Neural cell (in vitro differentiated cells): ENCODE measurements at regions not wholly inside any gene's neighbourhood (a gene's known extent, or its start where the extent isn't known, plus 50 kb on each side); places are given as distances from the start of the nearest gene placed in this dataset.

Experiments
- H2AFZ ChIP-seq: fragments of 200-600, 300-800 bp; sonication (generic), shearing (Covaris generic); 2 replicates; pipeline ENCODE4 v1.6.0; 2014; ENCODE audit warnings: low read depth, mild to moderate bottlenecking, antibody characterized with exemption, low read length, moderate library complexity
- H3F3A ChIP-seq: fragments of 200-600 bp; shearing (Covaris generic); 2 replicates; pipeline ENCODE4 v1.6.1; 2016; ENCODE audit warnings: mild to moderate bottlenecking, moderate library complexity, mixed read lengths, antibody characterized with exemption, low read length; ENCODE audit not compliant: insufficient read depth, poor library complexity, severe bottlenecking
- H3K27ac ChIP-seq: fragments of 200-600, 300-800 bp; sonication (generic), shearing (Covaris generic); 2 replicates; pipeline ENCODE4 v1.5.1; 2014; ENCODE audit warnings: mild to moderate bottlenecking, low read length, moderate library complexity
- H3K27me3 ChIP-seq: fragments of 300-800, 200-600 bp; sonication (generic), shearing (Covaris generic); 2 replicates; pipeline ENCODE4 v1.6.0; 2014; ENCODE audit warnings: mild to moderate bottlenecking, low read depth, low read length, moderate library complexity; ENCODE audit not compliant: insufficient read depth
- H3K36me3 ChIP-seq: fragments of 300-800, 200-600 bp; sonication (generic), shearing (Covaris generic); 2 replicates; pipeline ENCODE4 v1.5.1; 2014; ENCODE audit warnings: mild to moderate bottlenecking, antibody characterized with exemption, low read length, moderate library complexity; ENCODE audit not compliant: insufficient read depth
- H3K4me2 ChIP-seq: fragments of 300-800, 200-600 bp; sonication (generic), shearing (Covaris generic); 2 replicates; pipeline ENCODE4 v1.6.0; 2014; ENCODE audit warnings: mild to moderate bottlenecking, low read length
- H3K4me3 ChIP-seq: fragments of 300-800, 200-600 bp; sonication (generic), shearing (Covaris generic); 2 replicates; pipeline ENCODE4 v1.5.1; 2014; ENCODE audit warnings: mild to moderate bottlenecking, low read length, moderate library complexity
- H3K79me2 ChIP-seq: fragments of 200-600 bp; shearing (Covaris generic); replicated peaks from 2 replicates; pipeline ENCODE4 v1.6.0; 2014; ENCODE audit warnings: mild to moderate bottlenecking, low read length, moderate library complexity; ENCODE audit not compliant: insufficient read depth
- H3K9ac ChIP-seq: fragments of 300-800, 200-600 bp; sonication (generic), shearing (Covaris generic); 2 replicates; pipeline ENCODE4 v1.6.1; 2016; ENCODE audit warnings: mild to moderate bottlenecking, low read length, mixed read lengths
- H3K9me2 ChIP-seq: fragments of 200-600 bp; shearing (Covaris generic); 2 replicates; pipeline ENCODE4 v1.6.1; 2016; ENCODE audit warnings: mild to moderate bottlenecking, low read length, mixed read lengths; ENCODE audit not compliant: insufficient read depth
- H3K9me3 ChIP-seq: fragments of 200-600, 300-800 bp; sonication (generic), shearing (Covaris generic); 2 replicates; pipeline ENCODE4 v1.6.1; 2016; ENCODE audit warnings: mild to moderate bottlenecking, mixed run types, low read length, moderate library complexity, mixed read lengths
- H4K20me1 ChIP-seq: fragments of 200-600 bp; shearing (Covaris generic); 2 replicates; pipeline ENCODE4 v1.6.1; 2016; ENCODE audit warnings: mild to moderate bottlenecking, mixed run types; ENCODE audit not compliant: insufficient read depth
- EP300 ChIP-seq: fragments of 450-650 bp; conservative IDR thresholded peaks from 2 replicates; pipeline ENCODE4 v1.6.1; 2014; ENCODE audit warnings: antibody characterized with exemption, mild to moderate bottlenecking, moderate library complexity; ENCODE audit not compliant: poor library complexity, severe bottlenecking
- EZH2 ChIP-seq: fragments of 200-600, 300-800 bp; shearing (Covaris generic), sonication (generic); IDR thresholded peaks from 2 replicates; pipeline ENCODE4 v1.6.1; 2014; ENCODE audit warnings: antibody characterized with exemption, low read length, borderline replicate concordance, mild to moderate bottlenecking; ENCODE audit not compliant: insufficient read depth, poor library complexity, severe bottlenecking
- MXI1 ChIP-seq: fragments of 450-650 bp; conservative IDR thresholded peaks from 2 replicates; pipeline ENCODE4 v1.6.1; 2014; ENCODE audit warnings: antibody characterized with exemption, mild to moderate bottlenecking; ENCODE audit not compliant: poor library complexity, severe bottlenecking
- POLR2AphosphoS5 ChIP-seq: IDR thresholded peaks from 2 replicates; pipeline ENCODE4 v1.6.1; 2012
- RAD21 ChIP-seq: fragments of 450-650 bp; conservative IDR thresholded peaks from 2 replicates; pipeline ENCODE4 v1.6.1; 2014; ENCODE audit warnings: antibody characterized with exemption, mild to moderate bottlenecking, moderate library complexity
- SMC3 ChIP-seq: fragments of 450-650 bp; conservative IDR thresholded peaks from 2 replicates; pipeline ENCODE4 v1.6.1; 2014; ENCODE audit warnings: antibody characterized with exemption, mild to moderate bottlenecking, moderate library complexity; ENCODE audit not compliant: poor library complexity
- TAF1 ChIP-seq: IDR thresholded peaks from 2 replicates; pipeline ENCODE4 v1.6.1; 2012; ENCODE audit warnings: low read depth
- TF ChIP-seq, protein P1 (sequence below): fragments of 450-650 bp; IDR thresholded peaks from 2 replicates; pipeline ENCODE4 v1.5.1; 2014; ENCODE audit warnings: antibody characterized with exemption, mild to moderate bottlenecking, moderate library complexity; ENCODE audit not compliant: poor library complexity, severe bottlenecking
- TF ChIP-seq, protein P2 (sequence below): IDR thresholded peaks from 2 replicates; pipeline ENCODE4 v1.6.1; 2012; ENCODE audit warnings: borderline replicate concordance

DNA sequence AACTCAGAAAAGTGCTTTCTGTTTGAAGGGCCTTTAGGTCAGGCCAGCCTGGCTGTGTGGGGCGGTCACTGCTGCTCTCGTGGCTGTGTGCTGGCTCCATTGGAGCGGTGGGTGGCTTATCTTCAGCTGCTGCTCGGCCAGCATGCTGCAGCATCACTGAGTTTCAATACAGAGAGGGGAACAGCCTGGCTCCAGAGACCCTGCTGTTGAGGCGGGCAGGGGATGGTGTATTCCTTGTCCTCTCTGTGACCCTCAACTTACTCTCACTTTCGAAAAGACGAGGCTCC is 248.5 kb upstream of the ONECUT1 start:
- no peaks in the 10 kb centered on the region for H3K27me3 ChIP-seq
- no peak overlapping the region for H3K4me2 ChIP-seq
- no peaks in the 10 kb centered on the region for H3K79me2 ChIP-seq
- H3K36me3 ChIP-seq = no peaks in the 10 kb centered on the region
- H3K27ac ChIP-seq = no peak overlapping the region
- no peak overlapping the region for H3K4me3 ChIP-seq
- TF ChIP-seq RAD21 (no peak), EZH2 (no peak)
- TF ChIP-seq, protein P1, sequence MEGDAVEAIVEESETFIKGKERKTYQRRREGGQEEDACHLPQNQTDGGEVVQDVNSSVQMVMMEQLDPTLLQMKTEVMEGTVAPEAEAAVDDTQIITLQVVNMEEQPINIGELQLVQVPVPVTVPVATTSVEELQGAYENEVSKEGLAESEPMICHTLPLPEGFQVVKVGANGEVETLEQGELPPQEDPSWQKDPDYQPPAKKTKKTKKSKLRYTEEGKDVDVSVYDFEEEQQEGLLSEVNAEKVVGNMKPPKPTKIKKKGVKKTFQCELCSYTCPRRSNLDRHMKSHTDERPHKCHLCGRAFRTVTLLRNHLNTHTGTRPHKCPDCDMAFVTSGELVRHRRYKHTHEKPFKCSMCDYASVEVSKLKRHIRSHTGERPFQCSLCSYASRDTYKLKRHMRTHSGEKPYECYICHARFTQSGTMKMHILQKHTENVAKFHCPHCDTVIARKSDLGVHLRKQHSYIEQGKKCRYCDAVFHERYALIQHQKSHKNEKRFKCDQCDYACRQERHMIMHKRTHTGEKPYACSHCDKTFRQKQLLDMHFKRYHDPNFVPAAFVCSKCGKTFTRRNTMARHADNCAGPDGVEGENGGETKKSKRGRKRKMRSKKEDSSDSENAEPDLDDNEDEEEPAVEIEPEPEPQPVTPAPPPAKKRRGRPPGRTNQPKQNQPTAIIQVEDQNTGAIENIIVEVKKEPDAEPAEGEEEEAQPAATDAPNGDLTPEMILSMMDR = no peak
- H3F3A ChIP-seq = no peaks in the 10 kb centered on the region
- H2AFZ ChIP-seq = no peak overlapping the region
- no peaks in the 10 kb centered on the region for H3K9me2 ChIP-seq
- H3K9me3 ChIP-seq = no peaks in the 10 kb centered on the region
- no peak overlapping the region for H3K9ac ChIP-seq
- H4K20me1 ChIP-seq = no peaks in the 10 kb centered on the region

DNA sequence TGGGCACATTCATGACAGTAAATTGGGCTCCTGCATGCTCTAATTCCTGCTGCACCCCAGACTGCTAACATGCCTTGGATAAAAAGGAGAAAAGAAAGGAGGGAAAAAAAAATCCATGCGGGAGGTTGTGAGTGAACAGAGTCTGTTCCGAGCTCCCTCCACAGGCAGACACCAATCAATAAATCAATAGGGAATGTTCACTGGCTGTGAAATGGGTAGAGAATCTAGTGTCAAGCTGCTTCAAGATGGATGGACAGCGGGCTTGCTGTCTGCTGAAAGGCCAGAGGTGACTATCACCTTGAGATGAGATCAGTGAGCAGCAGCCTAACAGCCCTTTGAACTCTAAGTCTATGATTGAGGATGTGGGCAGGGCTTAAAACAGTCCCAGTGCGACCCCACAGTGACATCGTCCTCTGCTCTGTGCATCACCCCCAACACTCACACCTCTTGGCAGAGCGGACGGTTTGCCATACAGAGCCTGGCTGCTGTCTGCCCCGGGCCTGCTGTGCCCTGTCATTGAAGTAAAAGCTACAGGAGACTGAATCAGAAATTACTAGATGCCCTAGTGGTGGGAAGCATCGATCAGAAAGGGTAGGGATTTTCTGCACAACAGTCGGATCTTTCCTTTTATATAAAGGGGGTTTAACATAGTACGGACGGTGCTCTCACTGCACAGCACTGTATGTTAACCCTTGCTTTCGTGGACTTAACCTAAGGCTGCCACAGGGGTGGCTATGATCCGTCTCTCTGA is 247.9 kb upstream of the ONECUT1 start:
- Histone ChIP-seq H3K36me3 (no peaks in the 10 kb centered on the region), H3K27ac (no peak overlapping the region), H2AFZ (no peak overlapping the region), H3K9me3 (no peaks in the 10 kb centered on the region), H3F3A (no peaks in the 10 kb centered on the region), H3K9me2 (no peaks in the 10 kb centered on the region), H3K9ac (no peak overlapping the region), H3K4me3 (no peak overlapping the region), H3K4me2 (no peak overlapping the region), H3K79me2 (no peaks in the 10 kb centered on the region), H4K20me1 (no peaks in the 10 kb centered on the region), H3K27me3 (no peaks in the 10 kb centered on the region)
- TF ChIP-seq RAD21 (no peak), MXI1 (no peak), POLR2AphosphoS5 (no peak), EP300 (no peak), SMC3 (no peak), EZH2 (no peak), TAF1 (no peak)
- TF ChIP-seq, protein P1 = no peak
- TF ChIP-seq, protein P2, sequence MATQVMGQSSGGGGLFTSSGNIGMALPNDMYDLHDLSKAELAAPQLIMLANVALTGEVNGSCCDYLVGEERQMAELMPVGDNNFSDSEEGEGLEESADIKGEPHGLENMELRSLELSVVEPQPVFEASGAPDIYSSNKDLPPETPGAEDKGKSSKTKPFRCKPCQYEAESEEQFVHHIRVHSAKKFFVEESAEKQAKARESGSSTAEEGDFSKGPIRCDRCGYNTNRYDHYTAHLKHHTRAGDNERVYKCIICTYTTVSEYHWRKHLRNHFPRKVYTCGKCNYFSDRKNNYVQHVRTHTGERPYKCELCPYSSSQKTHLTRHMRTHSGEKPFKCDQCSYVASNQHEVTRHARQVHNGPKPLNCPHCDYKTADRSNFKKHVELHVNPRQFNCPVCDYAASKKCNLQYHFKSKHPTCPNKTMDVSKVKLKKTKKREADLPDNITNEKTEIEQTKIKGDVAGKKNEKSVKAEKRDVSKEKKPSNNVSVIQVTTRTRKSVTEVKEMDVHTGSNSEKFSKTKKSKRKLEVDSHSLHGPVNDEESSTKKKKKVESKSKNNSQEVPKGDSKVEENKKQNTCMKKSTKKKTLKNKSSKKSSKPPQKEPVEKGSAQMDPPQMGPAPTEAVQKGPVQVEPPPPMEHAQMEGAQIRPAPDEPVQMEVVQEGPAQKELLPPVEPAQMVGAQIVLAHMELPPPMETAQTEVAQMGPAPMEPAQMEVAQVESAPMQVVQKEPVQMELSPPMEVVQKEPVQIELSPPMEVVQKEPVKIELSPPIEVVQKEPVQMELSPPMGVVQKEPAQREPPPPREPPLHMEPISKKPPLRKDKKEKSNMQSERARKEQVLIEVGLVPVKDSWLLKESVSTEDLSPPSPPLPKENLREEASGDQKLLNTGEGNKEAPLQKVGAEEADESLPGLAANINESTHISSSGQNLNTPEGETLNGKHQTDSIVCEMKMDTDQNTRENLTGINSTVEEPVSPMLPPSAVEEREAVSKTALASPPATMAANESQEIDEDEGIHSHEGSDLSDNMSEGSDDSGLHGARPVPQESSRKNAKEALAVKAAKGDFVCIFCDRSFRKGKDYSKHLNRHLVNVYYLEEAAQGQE = no peak
